ENCODE measurements at regions not wholly inside any gene's neighbourhood (a gene's known extent, or its start where the extent isn't known, plus 50 kb on each side); places are given as distances from the start of the nearest gene placed in this dataset.
"Not testable (repeated sequence)": the region's sequence is repeated elsewhere in the genome, so short reads cannot be mapped to it uniquely, and the experiment has no call there.

DNA sequence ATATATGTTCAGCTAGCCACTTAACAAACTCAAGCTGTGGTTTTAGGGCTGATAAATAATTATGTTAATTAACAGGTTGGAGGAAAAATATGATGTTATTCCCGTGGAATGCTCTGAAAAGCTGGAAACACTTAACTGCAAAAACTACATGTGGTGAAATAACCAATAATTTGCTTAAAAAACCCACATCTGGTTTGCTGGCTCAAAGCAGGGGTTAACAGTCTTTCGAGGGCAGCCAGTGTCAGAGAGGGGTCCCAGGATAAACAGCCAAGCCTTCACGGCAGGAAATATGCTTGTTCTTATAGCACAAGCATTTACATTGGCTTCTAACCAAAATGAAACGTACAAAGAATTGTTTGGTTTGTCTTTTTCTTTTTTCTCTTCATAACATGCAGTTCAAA, 254.0 kb upstream of the GAS1 start:
- no peak overlapping the region for H3K27ac ChIP-seq
- no peaks in the 10 kb centered on the region for H3K9me3 ChIP-seq
- no peak overlapping the region for H3K4me3 ChIP-seq
- H3K4me1 ChIP-seq: peaks cover 17% of the 10 kb centered on the region
- TF ChIP-seq POLR2A (IDR thresholded peaks at IDR 0.05): no peak
- no peak for TF ChIP-seq EP300 (IDR thresholded peaks at IDR 0.05)
- TF ChIP-seq POLR2AphosphoS5 (IDR thresholded peaks at IDR 0.05): no peak
- TF ChIP-seq, protein P1, sequence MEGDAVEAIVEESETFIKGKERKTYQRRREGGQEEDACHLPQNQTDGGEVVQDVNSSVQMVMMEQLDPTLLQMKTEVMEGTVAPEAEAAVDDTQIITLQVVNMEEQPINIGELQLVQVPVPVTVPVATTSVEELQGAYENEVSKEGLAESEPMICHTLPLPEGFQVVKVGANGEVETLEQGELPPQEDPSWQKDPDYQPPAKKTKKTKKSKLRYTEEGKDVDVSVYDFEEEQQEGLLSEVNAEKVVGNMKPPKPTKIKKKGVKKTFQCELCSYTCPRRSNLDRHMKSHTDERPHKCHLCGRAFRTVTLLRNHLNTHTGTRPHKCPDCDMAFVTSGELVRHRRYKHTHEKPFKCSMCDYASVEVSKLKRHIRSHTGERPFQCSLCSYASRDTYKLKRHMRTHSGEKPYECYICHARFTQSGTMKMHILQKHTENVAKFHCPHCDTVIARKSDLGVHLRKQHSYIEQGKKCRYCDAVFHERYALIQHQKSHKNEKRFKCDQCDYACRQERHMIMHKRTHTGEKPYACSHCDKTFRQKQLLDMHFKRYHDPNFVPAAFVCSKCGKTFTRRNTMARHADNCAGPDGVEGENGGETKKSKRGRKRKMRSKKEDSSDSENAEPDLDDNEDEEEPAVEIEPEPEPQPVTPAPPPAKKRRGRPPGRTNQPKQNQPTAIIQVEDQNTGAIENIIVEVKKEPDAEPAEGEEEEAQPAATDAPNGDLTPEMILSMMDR (IDR thresholded peaks at IDR 0.05): no peak
- 19% methylated on average over 4 of the region's 4 CpGs for WGBS
- H3K36me3 ChIP-seq: no peaks in the 10 kb centered on the region
- H3K27me3 ChIP-seq: peaks cover 7% of the 10 kb centered on the region
- no peak for DNase-seq (ENCODE audit: low spot score in 2 of 2)

DNA sequence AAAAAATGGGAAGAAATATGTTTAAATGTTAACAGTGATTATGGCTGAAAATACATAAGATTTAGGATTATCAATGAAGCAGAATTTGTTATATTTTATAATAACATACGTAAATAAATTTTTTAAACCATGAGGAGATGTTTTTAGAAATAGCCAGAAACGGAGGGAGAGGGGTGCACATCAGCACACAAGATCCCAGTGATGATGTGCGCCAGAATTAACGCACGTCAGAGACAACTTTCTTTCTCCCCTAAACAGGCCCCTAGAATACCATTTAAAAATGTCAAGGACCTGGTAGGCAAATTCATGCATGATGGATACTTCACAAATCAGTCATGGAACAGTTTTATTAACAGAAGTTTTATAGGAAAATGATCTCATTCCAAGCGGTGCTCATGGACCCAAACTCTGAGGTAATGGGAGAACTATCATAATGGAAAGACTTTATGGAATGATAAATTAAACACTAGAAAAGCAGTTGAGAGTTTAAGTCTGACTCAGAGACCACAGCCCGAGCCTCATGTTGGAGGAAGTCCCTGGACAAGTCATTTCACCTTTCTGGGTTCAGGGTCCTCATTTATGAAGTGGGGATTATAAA, 258.9 kb upstream of the GAS1 start:
- H3K27ac ChIP-seq: no peak overlapping the region
- no peak for TF ChIP-seq POLR2A (IDR thresholded peaks at IDR 0.05)
- no peak for TF ChIP-seq POLR2AphosphoS5 (IDR thresholded peaks at IDR 0.05)
- H3K27me3 ChIP-seq: no peaks in the 10 kb centered on the region
- WGBS: 92% methylated on average over 7 of the region's 7 CpGs
- no peaks in the 10 kb centered on the region for H3K4me1 ChIP-seq
- no peak overlapping the region for H3K4me3 ChIP-seq
- no peaks in the 10 kb centered on the region for H3K9me3 ChIP-seq
- H3K36me3 ChIP-seq: no peaks in the 10 kb centered on the region
- no peak for DNase-seq (ENCODE audit: low spot score in 2 of 2)

DNA sequence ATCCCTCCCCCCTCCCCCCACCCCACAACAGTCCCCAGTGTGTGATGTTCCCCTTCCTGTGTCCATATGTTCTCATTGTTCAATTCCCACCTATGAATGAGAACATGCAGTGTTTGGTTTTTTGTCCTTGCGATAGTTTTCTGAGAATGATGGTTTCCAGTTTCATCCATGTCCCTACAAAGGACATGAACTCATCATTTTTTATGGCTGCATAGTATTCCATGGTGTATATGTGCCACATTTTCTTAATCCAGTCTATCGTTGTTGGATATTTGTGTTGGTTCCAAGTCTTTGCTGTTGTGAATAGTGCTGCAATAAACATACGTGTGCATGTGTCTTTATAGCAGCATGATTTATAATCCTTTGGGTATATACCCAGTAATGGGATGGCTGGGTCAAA, 263.4 kb upstream of the GAS1 start:
- H3K27ac ChIP-seq; H3K9me3 ChIP-seq; H3K36me3 ChIP-seq; DNase-seq (ENCODE audit: low spot score in 2 of 2); H3K4me3 ChIP-seq; H3K27me3 ChIP-seq: not testable (repeated sequence)
- H3K4me1 ChIP-seq: peaks cover 14% of the 10 kb centered on the region
- WGBS: 98% methylated on average over 3 of the region's 3 CpGs

DNA sequence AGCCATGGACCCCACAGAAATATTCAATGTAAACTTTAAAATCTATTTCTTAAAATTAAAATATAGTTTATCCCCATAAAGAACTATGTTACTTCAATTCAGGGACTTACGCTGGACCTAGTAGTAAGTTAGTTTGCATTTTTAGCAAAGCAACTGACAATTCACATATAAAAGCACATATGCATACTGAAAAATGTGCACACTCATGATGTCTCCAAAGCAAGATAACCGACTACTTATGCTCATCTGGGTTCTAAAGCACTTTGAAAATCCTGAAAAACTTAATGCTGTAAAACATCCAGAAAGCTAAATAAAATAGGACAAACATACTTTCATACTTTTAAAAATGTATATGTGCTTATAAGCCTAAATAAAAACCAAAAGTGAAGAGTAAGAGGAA, 264.4 kb upstream of the GAS1 start:
- no peak overlapping the region for H3K4me3 ChIP-seq
- TF ChIP-seq POLR2A (IDR thresholded peaks at IDR 0.05) (no peak), POLR2AphosphoS5 (IDR thresholded peaks at IDR 0.05) (no peak), EP300 (IDR thresholded peaks at IDR 0.05) (no peak)
- TF ChIP-seq, protein P1 (IDR thresholded peaks at IDR 0.05): no peak
- H3K9me3 ChIP-seq: no peaks in the 10 kb centered on the region
- H3K4me1 ChIP-seq: peaks cover 14% of the 10 kb centered on the region
- no peak overlapping the region for H3K27ac ChIP-seq
- H3K36me3 ChIP-seq: no peaks in the 10 kb centered on the region
- 82% methylated on average over 2 of the region's 2 CpGs for WGBS
- DNase-seq (ENCODE audit: low spot score in 2 of 2): no peak
- H3K27me3 ChIP-seq: no peaks in the 10 kb centered on the region

DNA sequence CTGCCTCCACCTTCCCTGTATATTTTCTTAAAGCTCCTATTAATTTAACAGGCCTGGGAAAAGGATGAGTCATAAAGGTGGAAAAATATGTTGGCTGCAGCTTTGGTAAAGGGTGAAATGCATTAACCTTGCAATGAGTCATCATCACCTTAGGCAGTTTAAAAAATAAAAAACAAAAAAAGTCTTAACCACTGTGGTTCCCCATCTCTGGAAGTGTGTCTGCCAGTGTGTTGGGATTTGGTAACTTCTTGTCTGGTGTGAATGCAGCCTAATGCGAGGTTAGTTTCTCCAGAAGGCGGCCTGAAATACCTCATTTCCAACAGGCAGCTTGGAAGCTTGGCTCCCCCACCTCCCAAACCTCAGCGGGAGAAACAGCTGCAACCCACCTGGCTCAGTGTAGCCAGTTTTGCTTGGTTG, 265.3 kb upstream of the GAS1 start:
- Histone ChIP-seq H3K36me3 (no peaks in the 10 kb centered on the region), H3K4me3 (no peak overlapping the region), H3K4me1 (peaks cover 14% of the 10 kb centered on the region), H3K27me3 (no peaks in the 10 kb centered on the region), H3K9me3 (no peaks in the 10 kb centered on the region), H3K27ac (peak overlapping the region; percentile 19)
- DNase-seq (ENCODE audit: low spot score in 2 of 2): no peak
- TF ChIP-seq, protein P1 (IDR thresholded peaks at IDR 0.05): no peak
- TF ChIP-seq POLR2A (IDR thresholded peaks at IDR 0.05): no peak
- no peak for TF ChIP-seq EP300 (IDR thresholded peaks at IDR 0.05)
- no peak for TF ChIP-seq POLR2AphosphoS5 (IDR thresholded peaks at IDR 0.05)
- WGBS: 49% methylated on average over 3 of the region's 3 CpGs

GRCh38 chr9:87213948-87214347, 266.6 kb upstream of the GAS1 start:
- Histone ChIP-seq H3K4me3 (no peak overlapping the region), H3K4me1 (peaks cover 14% of the 10 kb centered on the region), H3K36me3 (no peaks in the 10 kb centered on the region), H3K27ac (no peak overlapping the region), H3K27me3 (no peaks in the 10 kb centered on the region), H3K9me3 (no peaks in the 10 kb centered on the region)
- 97% methylated on average over 4 of the region's 4 CpGs for WGBS
- no peak for TF ChIP-seq POLR2AphosphoS5 (IDR thresholded peaks at IDR 0.05)
- TF ChIP-seq POLR2A (IDR thresholded peaks at IDR 0.05): no peak
- TF ChIP-seq, protein P1 (IDR thresholded peaks at IDR 0.05): no peak
- TF ChIP-seq EP300 (IDR thresholded peaks at IDR 0.05): no peak
- DNase-seq (ENCODE audit: low spot score in 2 of 2): no peak

All from suprapubic skin (tissue), 4 donors.